GM18909 (cell line): ENCODE measurements at regions not wholly inside any gene's neighbourhood (a gene's known extent, or its start where the extent isn't known, plus 50 kb on each side); places are given as distances from the start of the nearest gene placed in this dataset.

Experiments
- ATAC-seq: cut with Tn5 transposase; IDR thresholded peaks from one replicate; pipeline ENCODE4 v1.9.1; 2021; ENCODE audit warnings: mild to moderate bottlenecking; ENCODE audit not compliant: unreplicated experiment, poor library complexity

- no peak for ATAC-seq
These were observed 122.1 kb downstream of the RPS24 start for GRCh38 chr10:78155722-78156121.

- no peak for ATAC-seq
These were observed 126.9 kb downstream of the RPS24 start for GRCh38 chr10:78160591-78160990.

GRCh38 chr10:78162853-78163252 is 129.2 kb downstream of the RPS24 start:
- no peak for ATAC-seq

GRCh38 chr10:78164702-78165101 is 131.0 kb downstream of the RPS24 start:
- no peak for ATAC-seq

GRCh38 chr10:78165172-78165571 is 131.5 kb downstream of the RPS24 start:
- no peak for ATAC-seq

GRCh38 chr10:78165617-78166016 is 132.0 kb downstream of the RPS24 start:
- ATAC-seq = no peak

GRCh38 chr10:78166261-78166660 is 132.6 kb downstream of the RPS24 start:
- no peak for ATAC-seq

GRCh38 chr10:78169214-78169613 is 135.6 kb downstream of the RPS24 start:
- ATAC-seq = no peak

- no peak for ATAC-seq
These were observed 136.4 kb downstream of the RPS24 start for GRCh38 chr10:78170026-78170475.

GRCh38 chr10:78171633-78172400 is 138.2 kb downstream of the RPS24 start:
- no peak for ATAC-seq

- no peak for ATAC-seq
These were observed 139.8 kb downstream of the RPS24 start for GRCh38 chr10:78173360-78174015.

- no peak for ATAC-seq
These were observed 141.9 kb downstream of the RPS24 start for GRCh38 chr10:78175444-78176015.

GRCh38 chr10:78176320-78177317 is 143.0 kb downstream of the RPS24 start:
- ATAC-seq = no peak

GRCh38 chr10:78177491-78178185 is 144.0 kb downstream of the RPS24 start:
- ATAC-seq = no peak

- ATAC-seq = no peak
These were observed 144.7 kb downstream of the RPS24 start for GRCh38 chr10:78178397-78178796.

GRCh38 chr10:78178940-78179339 is 145.3 kb downstream of the RPS24 start:
- ATAC-seq = no peak

- no peak for ATAC-seq
These were observed 146.4 kb downstream of the RPS24 start for GRCh38 chr10:78179886-78180705.

- ATAC-seq = no peak
These were observed 147.9 kb downstream of the RPS24 start for GRCh38 chr10:78181381-78182055.
